COLO668 (cell line): ENCODE measurements at regions not wholly inside any gene's neighbourhood (a gene's known extent, or its start where the extent isn't known, plus 50 kb on each side); places are given as distances from the start of the nearest gene placed in this dataset.

Source experiments
- DNase-seq: peaks from one replicate; lab custom pipeline; 2025; ENCODE audit not compliant: unreplicated experiment; lab: John Stamatoyannopoulos, UW

DNA sequence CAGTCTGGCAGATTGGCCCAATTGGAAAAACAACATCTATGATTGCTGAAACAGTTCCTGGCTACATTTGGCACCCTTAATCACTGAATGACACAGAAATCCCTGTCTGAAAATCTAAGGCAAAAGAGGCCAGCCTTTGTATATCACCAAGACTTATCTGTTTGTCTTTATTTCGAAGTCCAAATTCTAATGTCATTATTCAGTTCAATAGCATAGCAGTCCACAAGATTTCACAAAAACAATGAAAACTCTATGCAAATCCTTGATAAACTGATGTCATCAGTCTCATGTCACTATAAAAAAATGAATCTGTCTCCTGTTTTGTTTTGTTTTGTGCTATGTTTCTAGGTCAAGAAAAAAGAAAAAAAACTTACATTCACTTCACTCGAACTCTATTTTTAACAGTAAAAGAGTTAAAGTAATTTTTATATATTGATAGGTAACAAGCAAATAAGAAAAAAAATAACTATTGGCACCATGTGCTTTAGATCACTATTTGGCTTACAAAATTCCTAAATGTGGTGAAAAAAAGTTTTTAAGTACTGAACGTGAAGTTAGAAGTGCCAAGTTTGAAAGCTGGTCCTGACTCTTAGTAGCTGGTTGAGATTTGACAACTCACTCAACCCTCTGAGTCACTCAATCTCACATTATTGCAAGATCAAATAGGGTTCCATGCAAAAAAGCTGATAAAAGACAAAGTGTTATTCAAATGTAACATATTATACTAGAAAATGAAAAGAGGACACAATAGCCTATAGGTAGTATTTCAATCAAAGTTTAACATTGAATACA lies 359.3 kb downstream of the IRS1 start:
- DNase-seq: no peak

DNA sequence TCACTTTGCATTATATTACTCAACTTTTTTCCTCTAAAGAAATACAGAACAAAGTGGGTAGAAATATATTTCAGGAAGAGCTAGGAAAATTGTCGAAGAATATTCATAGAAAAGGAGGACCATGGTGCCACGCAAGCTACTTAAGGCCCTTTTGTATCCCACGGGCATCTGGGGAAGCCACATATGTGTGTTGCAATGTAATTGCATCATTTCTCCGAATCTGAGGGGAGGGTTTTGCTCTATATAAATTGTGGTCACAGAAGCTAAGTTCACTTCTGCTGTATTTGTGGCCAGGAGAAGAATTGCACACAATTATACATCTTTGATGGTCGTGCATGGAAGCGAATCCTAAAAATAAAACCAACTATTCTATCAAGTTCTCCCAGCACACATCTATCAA lies 360.3 kb downstream of the IRS1 start:
- DNase-seq: no peak

DNA sequence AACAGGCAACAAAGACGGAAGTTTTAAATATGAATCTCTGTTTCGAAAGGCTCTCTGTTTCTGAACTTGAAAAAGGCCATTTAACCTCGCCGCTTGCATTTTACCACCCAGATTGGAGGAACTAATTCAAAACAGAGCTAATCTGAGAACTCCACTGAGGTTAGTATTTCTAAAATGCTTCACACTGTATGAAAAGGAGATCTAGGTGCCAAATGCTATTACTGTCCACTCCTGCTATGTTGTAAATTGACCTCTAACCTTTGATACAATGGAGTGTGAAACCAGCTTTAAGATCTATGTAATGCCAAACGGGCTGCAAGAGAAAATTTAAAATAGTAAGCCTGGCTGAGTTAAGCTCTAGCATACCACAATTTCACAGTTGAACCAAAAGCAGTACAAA lies 364.5 kb downstream of the IRS1 start:
- DNase-seq: no peak

DNA sequence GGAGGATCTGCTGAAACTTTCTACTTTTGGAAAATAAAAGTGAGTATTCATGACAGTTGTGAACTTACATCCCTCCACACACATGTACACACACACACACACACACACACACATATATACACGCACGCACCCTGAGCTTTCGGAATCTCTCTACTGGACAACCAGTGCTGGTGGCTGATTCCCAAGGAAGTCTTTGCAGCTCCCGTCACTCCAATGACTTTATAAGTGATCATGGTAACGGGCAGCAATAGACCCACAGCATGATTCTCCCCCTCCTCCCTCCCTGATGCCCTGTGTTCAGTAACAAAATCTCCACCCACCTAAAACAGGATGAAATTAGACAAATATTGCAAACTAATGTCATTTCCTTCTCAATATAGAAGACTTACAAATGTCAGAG lies 364.9 kb downstream of the IRS1 start:
- DNase-seq: no peak

DNA sequence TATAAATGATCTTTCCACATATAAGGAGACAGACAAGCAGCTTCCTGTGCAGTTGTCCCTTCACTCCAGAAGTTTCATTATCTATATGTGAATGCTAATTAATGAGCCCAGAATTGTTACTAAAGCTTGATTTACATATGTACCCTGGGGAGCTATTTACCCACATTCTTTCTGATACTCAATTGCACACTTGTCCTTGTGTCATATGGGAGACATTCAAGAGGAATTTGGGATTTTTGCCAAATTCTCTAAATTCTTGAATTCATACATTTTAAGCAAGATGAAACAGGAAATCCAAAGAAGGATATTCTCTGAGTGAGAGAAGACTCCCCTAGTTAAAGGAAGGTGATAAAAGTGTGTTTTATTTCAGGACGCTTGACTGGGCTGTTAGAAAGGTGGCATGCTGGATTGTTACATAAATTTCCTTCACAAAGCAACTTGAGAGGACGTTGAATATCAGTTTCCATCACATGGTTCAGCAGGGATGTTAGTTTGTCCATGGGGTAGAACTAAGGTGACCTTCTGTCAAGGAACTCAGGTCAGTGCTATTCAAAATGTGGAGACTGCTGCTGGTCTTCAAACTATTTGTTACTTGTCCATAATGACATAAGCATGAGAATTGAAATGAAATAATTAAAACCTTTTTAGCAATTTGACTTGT lies 368.2 kb downstream of the IRS1 start:
- DNase-seq: no peak

DNA sequence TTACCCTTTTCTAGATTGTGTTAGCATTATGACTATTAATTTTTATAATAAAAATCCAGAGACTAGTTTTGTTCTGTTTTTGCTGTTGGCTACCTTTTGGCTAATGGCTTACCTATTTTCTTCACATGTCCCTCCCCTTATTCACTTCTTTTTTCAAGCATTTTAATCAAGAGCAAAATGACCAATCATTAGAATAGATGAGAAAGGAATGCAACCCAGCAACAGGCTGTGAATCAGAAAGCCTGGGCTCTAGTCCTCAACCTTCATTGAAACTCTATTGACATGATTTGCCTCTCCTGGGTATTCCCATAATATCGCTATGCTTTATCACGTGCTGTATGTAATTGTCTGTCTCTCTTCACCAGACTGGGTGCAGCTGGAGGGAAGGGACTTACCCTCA lies 370.1 kb downstream of the IRS1 start:
- no peak for DNase-seq

DNA sequence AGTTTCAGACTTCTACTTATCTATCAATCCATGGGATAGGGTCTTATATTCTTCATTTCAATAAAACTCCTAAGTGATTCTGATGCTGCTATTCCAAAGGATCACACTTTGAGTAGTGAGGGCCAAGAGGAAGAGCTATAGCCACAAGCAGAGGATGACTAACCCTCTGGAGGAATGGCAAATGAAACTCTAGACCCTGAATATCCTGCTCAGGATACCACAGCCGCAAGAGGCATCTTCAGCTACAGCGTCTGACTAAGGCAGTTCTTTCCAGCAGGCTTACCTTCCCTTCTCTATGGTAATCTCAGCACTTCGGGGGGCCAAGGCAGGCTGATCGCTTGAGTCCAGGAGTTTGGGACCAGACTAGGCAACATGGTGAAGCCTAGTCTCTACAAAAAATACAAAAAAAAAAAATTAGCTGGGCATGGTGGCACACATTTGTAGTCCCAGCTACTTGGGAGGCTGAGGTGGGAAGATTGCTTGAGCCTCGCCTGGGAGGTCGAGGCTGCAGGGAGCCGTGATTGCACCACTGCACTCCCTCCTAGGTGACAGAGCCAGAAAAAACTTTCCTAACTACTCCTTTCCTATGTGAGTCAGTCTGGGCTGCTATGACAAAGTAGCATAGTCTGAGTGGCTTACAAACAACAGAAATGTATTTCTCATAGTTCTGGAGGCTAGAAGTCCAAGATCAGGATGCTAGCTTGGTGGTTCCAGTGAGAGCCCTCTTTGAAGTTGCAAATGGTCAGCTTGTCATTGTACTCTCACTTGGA lies 371.9 kb downstream of the IRS1 start:
- no peak for DNase-seq

DNA sequence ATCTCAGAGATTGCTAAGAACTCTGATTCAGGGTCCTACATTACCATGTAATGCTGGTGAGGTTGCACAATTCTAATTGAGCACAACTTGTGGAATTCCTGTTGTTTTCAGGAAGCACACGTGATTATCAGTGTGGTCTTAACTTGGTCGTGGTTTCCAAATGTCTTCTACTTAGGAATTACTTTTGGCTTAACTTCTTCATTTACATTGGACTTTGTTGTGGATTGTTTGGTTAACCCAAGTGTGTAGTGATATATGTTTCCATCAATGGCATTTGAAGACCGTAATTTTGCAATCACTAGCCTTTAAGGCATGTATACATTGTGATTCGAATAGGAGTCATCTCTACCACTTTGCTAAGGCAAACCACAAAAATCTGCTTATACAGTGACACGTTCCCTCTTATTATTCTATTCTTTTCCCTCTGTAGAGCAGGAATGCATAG lies 373.3 kb downstream of the IRS1 start:
- no peak for DNase-seq

DNA sequence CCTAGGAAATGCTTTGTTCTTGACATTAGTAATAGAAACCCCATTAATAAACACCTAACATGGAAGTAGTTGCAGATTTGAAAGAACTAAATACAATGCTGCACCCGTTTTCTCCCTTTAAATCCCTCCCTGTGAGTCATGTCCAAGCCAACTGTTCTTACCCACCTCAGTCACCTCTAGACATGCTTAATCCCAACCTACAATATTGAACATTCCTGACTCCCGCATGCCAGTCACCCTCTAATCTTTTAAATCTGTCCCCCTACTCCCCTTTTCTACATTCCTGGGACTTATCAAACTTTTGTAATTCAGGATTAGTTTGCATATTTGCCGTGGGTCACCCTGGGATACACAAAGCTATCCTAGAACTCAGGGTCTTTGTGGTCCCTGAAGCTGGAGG lies 374.6 kb downstream of the IRS1 start:
- no peak for DNase-seq

DNA sequence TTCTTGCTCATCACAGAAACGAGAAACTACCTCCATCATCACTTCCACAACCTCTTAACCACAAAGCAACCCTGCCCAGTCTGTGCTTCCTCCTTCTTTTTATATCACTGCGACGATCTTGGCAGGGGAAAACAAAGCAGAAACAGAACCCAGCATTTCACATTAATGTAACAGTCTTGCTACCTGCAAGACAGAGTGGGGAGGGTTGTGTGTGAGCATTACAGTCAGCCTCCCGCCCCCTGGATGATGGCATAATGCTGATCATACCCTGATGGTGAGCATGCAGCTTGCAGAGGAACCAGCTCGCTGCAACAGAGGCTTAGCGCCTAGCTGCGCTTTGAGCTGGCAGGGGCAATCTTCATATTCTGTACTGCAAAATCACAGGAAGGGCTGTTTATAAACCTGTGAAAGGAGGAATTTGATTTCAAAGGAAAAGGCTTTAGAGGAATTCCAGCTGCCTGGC lies 376.1 kb downstream of the IRS1 start:
- no peak for DNase-seq

DNA sequence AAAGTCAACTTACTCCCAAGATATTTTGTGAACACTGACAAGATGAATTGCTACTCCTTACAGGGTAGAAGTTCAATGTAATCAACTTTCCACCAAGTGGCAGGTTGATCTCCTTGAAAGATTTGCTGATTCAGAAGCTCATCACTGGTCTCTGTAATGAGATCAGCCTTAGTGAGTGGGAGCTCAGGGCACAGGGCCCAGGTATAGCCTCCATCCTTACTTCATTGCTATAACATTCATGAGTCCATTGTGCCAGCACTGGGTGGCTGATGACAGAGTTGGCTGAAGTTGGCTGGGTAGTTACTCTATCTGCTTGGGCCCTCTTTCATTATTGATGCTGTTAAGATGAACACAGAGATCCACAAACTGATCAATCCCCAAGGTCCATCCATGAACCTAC lies 379.0 kb downstream of the IRS1 start:
- no peak for DNase-seq

DNA sequence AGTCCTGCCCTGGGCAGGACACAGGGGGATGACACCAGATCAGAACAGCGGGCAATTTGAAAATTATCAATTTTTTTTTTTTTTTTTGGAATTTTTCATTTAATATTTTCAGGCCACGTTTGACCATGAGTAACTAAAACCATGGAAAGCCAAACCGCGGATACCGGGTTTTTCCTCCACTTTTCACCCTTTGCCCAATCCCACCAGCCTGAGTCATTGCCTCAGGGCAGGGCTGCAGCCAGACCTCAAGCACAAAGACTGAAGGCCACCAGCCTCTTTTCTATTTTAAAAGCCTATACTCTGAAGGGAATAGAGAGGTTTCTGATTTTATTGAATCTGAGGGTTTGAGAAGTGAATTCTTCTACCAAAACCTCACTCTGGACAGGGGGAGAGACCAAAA lies 381.1 kb downstream of the IRS1 start:
- no peak for DNase-seq

DNA sequence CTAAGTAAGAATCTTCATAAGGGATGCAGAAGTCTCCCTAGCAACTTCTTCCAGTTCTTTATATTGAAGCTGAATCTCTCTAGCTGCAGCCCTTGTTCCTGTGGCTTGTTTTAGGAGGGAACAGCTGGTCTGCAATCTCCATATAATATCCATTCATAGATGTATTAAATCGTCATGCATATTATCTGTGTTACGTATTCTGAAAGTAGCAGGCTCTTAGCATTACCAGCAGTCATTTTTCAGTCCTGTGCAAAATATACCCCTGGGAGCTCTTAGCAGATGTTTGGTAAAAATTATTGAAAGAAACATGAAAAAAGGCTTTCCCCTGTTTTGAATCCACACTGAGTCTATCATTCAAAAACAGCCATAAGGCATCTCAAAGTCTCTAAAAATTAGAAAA lies 385.3 kb downstream of the IRS1 start:
- DNase-seq: no peak

DNA sequence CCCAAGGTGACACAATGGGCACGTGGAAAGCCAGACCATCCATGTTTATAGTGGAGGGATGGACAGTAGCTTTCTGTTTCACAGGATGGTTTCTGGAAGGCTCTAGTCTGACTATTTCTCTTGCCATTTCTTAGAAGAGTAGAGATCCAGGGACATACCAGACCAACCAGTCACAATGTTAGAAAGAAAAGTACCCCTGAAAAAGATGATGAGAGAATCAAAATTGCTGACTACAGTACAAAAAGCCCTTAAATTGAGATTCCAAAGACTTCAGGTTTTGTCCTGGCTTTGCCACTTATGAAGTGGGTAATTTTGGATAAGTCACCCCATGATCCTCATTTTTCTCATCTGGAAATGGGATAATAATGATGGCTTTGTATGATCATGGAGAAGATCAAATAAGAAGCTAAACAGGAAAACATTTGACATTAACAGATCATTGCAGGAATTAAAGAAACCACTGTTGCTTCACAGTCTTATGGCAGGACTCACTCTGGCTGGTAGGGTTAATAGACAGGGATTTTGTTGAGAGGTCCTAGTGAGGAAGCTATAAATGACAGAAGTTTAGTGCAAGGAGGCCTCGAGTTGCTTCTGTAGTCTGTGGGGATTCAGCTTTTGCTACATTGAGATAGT lies 386.0 kb downstream of the IRS1 start:
- no peak for DNase-seq

DNA sequence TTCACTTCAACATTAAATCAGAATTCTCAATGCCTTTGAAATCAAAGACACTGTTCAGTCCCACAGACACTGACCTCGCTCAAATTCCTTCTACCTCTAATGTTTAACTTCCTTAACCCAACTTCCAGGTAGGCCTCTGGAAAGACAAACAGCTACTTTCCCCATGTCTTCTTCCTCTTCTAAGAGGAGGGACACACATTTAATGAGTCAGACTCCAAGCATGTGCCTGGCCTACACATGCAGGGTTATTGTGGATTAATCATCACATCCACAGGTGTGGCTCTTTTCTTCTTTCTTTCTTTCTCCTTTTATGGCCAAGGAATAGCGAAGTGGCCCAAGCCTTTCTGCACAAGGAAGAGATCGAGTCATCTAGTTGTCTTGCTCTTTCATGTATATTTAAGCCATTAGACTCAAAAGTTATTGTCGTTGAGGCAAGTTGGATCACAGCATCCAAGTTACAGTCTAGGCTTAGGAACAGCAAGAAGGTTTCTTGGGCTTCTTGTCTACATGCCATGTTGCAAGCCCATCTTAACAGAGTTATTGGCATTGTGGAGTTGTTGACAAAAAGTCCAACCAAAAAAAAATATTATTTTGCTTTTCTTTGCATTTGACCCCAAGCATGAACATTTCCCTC lies 387.8 kb downstream of the IRS1 start:
- DNase-seq: no peak

DNA sequence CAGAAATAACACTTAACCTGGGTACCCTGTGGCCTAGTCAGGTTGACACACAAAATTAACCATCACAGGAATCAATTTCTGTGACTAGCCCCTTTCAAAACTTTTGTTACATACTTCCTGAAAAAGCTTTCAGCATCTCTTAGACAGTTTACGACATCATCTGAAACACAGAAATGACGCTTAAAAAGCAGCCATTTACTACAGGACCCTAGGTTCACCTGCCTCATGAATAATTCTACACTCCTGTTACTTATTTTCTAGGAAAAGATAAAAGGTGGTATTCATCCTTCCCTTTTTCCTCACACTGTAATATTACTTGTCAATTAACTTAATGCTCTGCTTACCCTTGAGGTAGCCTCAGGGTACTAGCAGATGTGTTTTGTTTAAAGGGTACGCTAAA lies 388.4 kb downstream of the IRS1 start:
- no peak for DNase-seq

DNA sequence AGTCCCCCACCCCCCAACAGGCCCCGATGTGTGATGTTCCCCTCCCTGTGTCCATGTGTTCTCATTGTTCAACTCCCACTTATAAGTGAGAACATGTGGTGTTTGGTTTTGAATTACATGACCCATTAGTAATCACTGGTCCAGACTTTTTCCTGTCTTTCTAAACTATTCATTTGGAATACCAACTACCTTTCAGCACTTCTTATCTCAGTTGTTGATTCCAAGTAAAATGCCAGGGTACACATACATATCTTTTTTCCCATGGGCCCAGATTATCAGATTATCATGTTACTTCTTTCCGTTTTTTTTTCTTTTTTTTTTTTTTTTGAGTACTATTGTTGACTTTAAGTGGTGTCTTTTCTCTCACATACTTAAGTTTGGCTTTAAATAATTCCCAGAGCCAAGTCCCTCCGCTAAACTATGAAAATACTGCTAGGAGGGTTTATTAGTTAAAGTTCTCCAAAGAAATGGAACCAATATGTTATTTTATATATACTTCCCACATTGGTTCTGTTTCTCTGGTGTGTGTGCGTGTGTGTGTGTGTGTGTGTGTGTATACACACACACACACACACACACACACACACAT lies 389.3 kb downstream of the IRS1 start:
- no peak for DNase-seq

DNA sequence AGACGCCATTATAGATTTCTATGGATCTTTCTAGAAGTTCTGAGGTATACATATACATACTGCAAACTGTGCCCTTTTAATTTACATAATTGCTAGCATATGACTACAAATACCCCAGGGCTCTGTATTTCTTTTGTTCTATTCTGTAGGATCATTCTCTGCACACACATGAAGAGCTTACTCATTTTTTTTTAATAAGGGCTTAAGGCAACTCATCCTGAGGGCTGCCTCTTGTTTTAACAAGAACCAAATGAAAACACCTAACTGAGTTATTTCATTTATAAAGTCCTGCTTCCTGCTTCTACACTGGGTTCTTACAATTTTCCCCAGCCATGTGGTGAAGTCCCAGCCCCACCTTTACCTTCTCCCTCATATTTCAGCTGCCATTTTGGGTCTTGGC lies 390.5 kb downstream of the IRS1 start:
- no peak for DNase-seq

DNA sequence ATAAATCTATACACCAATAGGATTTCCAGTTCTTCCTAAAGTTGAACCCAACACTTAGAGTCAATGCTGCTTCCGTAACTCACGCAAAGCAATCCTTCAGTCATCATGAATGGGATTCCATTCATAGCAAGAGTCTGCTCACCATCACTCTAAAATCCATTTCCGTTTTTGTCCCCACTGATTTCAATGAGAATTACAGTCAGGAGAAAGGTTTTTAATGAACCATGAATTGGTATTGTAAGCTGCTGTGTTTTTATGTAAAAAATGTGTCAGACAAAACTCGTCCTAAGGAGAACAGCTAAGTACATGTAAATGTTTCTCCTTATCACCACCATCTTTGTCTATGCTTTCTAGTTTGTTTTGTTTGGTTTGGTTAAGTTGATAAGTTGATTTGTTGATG lies 391.5 kb downstream of the IRS1 start:
- DNase-seq: no peak

DNA sequence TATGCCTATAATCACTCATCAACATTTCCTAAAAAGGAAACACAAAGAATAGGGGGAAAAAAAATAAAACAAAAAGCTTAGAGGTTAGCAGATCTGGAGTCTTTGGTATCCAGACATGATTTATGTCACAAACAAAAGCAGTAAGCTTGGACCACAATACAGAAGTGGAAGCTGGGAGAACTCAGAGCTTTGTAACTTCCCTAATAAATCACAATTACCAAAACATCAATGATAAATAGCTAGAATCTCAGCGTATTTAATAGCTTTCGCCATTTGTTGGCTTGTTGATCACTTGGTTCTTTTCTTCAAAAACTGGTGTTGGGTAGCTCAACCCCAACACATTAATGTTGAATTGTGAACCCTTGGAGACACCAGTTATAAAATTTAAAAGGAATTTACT lies 392.5 kb downstream of the IRS1 start:
- no peak for DNase-seq

DNA sequence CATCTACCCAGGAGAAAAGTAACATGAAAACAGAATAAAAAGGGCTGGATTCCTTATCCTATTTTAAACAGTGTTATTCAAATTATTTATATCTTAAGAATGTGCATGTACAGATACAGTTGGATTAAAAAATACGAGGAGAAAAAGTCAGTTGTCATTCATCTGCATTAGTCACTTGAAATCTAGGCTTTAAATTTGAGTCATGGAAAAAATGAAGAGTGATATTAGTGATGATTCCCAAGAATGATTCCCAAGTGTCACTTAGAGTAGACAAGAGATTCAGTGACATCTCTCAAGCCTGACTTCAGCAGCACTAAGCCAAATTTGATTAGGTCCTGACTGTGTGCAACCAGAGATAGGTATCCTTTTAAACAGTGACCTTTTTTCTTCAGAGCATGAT lies 394.2 kb downstream of the IRS1 start:
- DNase-seq: no peak
